AG10803 (cell line): ENCODE measurements at regions not wholly inside any gene's neighbourhood (a gene's known extent, or its start where the extent isn't known, plus 50 kb on each side); places are given as distances from the start of the nearest gene placed in this dataset.

Source experiments
- DNase-seq: peaks from one replicate; pipeline ENCODE4 v3.0.0; 2010; ENCODE audit warnings: low read depth
- H3K4me3 ChIP-seq: 2 replicates; pipeline ENCODE4 v1.5.1; 2011; ENCODE audit warnings: mild to moderate bottlenecking, low read length, control low read depth
- TF ChIP-seq, protein P1 (sequence below): conservative IDR thresholded peaks from 2 replicates; pipeline ENCODE4 v1.5.1; 2011; ENCODE audit warnings: mild to moderate bottlenecking, low read length, control low read depth, inconsistent platforms

DNA sequence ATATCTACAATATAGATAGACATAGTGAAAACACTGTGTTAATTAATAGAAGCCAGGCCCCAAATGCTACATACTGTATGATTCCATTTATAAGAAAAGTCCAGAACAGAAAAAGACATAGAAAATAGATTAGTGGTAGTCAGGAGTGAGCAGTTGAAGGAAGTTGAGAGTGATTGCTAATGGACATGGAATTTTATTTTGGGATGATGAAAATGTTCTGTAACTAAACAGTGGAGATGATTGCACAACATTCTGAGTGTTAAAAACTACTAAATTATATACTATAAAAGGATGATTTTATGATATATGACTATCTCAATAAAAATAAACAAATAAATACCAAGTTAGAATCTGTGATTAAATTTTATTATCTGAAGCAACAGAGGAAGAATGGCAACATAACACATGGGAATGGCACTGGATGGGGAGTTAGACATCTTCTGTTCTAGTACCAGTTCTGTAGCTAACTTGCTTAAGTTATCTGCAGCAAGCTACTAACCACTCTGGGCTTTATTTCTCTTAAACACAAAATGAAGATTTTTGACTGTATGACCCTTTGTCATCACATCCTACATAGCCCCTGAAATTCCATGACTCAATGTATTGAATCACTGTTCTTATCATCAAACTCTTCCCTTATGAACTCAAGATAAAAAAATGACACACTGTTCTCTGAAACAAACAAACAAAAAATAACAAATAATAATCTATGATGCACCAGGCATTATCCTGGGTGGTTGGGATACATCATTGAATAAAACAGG lies 612.7 kb downstream of the TBL1XR1 start:
- TF ChIP-seq, protein P1, sequence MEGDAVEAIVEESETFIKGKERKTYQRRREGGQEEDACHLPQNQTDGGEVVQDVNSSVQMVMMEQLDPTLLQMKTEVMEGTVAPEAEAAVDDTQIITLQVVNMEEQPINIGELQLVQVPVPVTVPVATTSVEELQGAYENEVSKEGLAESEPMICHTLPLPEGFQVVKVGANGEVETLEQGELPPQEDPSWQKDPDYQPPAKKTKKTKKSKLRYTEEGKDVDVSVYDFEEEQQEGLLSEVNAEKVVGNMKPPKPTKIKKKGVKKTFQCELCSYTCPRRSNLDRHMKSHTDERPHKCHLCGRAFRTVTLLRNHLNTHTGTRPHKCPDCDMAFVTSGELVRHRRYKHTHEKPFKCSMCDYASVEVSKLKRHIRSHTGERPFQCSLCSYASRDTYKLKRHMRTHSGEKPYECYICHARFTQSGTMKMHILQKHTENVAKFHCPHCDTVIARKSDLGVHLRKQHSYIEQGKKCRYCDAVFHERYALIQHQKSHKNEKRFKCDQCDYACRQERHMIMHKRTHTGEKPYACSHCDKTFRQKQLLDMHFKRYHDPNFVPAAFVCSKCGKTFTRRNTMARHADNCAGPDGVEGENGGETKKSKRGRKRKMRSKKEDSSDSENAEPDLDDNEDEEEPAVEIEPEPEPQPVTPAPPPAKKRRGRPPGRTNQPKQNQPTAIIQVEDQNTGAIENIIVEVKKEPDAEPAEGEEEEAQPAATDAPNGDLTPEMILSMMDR, result no peak
- H3K4me3 ChIP-seq, result no peak overlapping the region
- peak; percentile 69 for DNase-seq

DNA sequence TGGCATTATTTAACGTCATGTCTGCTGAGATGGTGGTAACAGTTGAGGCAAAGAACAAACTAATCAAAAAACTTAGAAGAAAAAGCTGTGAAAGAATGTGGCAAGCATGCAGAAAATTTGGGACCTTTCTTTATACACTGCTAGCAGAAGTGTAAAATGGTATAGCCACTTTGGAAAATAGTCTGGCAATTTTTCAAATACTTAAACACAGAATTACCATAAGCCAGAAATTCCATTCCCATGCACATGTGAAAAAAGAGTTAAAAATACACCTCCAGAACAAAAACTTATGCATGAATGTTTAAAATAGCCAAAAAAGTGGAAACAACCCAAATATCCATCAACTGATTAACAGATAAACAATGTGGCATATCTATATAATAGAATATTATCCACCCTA lies 613.3 kb downstream of the TBL1XR1 start:
- TF ChIP-seq, protein P1, result no peak
- H3K4me3 ChIP-seq, result no peak overlapping the region
- no peak for DNase-seq

DNA sequence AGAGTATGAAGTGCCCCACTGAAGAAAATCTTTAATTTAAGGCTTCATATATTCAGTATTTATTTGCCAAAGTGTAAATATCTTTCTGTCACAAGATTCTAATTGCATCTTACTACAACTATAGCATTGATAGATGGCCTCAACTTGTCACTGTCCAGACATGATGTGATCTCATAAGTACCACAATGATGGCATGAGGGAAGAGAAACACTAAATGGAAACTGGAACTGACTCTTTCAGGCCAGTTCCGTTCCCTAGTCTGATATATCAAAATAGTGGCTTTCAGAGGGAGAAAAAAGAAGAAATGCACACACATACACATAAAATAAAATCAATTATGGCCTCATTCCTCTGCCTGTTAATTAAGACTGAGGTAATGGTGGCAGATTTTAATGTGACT lies 615.7 kb downstream of the TBL1XR1 start:
- TF ChIP-seq, protein P1, result no peak
- DNase-seq, result no peak
- H3K4me3 ChIP-seq, result no peak overlapping the region

DNA sequence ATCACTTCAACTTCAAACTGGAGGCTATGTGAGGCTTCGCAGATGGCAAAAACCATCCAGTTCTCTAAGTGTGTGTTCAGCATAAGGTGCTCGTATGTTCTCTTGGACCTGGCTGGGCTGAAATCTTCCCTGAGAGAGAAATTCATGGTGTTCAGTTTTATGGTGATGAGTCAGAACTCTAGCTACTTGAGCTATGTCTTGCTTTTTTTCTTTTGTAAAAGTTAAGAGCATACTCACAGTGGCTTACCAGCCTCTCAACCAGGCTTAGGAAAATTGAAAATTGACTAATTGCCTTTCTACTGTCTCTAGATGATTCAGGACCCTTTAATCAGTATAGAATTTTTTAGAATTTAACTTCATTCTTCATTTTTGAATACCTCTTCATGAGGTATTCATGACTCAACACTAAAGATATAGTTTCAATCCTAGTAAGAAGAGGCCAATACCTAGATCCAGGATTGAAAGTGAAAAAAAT lies 617.5 kb downstream of the TBL1XR1 start:
- no peak overlapping the region for H3K4me3 ChIP-seq
- TF ChIP-seq, protein P1, result no peak
- peak; percentile 59 for DNase-seq

DNA sequence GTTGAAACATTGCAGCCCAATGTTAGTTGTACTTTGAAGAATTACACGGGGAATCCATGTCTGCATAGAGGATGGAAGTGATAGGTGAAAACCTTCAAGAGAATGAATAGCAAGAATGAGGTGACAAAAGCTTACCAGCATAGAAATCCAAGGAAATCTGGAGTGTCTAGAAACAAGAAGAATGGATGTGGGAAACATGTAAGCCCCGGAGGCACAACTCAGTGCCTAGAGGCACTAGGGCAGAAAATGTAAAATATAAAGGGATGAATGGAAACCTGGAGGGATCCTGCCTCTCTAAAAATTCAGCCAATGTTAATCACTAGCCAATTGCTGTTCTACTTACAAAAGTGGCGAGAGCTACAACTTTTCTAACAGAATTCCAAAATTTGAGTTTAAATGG lies 619.0 kb downstream of the TBL1XR1 start:
- TF ChIP-seq, protein P1, result no peak
- no peak overlapping the region for H3K4me3 ChIP-seq
- no peak for DNase-seq

DNA sequence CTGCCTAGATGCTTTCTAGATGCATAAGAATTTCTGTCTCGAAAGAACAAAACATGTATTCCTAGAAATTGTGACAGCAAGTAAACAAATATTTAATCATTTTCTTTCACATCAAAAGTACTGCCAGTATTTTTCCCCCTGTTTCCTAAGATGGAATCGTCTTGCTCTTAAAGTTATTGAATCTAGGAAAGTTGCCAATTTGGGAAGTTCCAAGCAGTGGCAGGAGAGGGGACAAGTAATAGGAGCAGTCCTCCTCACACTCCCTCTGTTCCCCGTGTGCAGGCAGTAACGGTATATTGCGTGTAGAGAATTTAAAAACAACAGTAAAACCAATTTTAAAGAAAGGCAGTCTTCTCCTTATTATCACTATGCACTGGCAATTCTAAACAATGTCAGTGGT lies 619.8 kb downstream of the TBL1XR1 start:
- no peak overlapping the region for H3K4me3 ChIP-seq
- no peak for DNase-seq
- TF ChIP-seq, protein P1, result no peak

DNA sequence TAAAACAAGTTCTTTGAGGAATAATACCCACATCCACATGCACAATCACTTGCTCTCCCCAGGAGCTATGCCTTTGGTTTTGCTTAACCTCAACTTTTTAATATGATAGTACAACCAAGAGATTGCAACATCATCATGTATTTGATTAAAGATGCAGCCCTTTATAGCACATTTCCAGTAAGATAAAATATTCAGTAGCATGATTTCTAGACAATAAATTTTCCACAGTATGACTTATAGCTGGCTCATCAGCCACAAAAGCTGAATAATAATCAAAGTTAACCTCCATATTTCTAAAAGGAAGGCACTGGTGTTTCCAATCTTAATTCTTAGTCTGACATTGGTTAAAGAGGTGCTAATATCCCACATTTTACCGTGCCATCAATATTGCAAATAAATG lies 622.5 kb downstream of the TBL1XR1 start:
- DNase-seq, result peak; percentile 21

More for the DNA sequence above, 622.5 kb downstream of the TBL1XR1 start:
- TF ChIP-seq, protein P1, result no peak
- H3K4me3 ChIP-seq, result no peak overlapping the region
